AG04450 (cell line): ENCODE measurements at regions not wholly inside any gene's neighbourhood (a gene's known extent, or its start where the extent isn't known, plus 50 kb on each side); places are given as distances from the start of the nearest gene placed in this dataset.

ENCODE experiments used
- CTCF ChIA-PET: fragments of 300-600, 350-600 bp; formaldehyde crosslinking; extraction: SDS; loops from one replicate; lab custom pipeline; 2022; ENCODE audit warnings: antibody characterized with exemption, inconsistent platforms; lab: Charles Lee
- POLR2A ChIA-PET: fragments of 350-600 bp; formaldehyde crosslinking; extraction: SDS; loops from one replicate; lab custom pipeline; 2021; ENCODE audit warnings: antibody characterized with exemption, inconsistent platforms; lab: Yijun Ruan, JAX
- DNase-seq: peaks from one replicate; pipeline ENCODE4 v3.0.0-alpha.2; 2011; ENCODE audit warnings: low read depth, low spot score
- H3K27ac ChIP-seq: one replicate; pipeline ENCODE4 v1.5.1; 2012; ENCODE audit warnings: low read depth, low read length, control low read depth
- H3K27me3 ChIP-seq: one replicate; pipeline ENCODE4 v1.6.0; 2012; ENCODE audit warnings: low read length; ENCODE audit not compliant: control insufficient read depth, insufficient read depth
- H3K4me3 ChIP-seq: 2 replicates; pipeline ENCODE4 v1.5.1; 2011; ENCODE audit warnings: mild to moderate bottlenecking, low read depth, low read length, control low read depth
- H3K9me3 ChIP-seq: 2 replicates; pipeline ENCODE4 v1.5.1; 2012; ENCODE audit warnings: low read length; ENCODE audit not compliant: control insufficient read depth, insufficient read depth
- CTCF ChIP-seq: IDR thresholded peaks from 2 replicates; pipeline ENCODE4 v1.5.1; 2011; ENCODE audit warnings: low read depth, low read length, control low read depth, inconsistent platforms

- DNase-seq = no peak
- no peak for TF ChIP-seq CTCF
- POLR2A ChIA-PET = no interaction called here
- no peak overlapping the region for H3K4me3 ChIP-seq
- H3K27me3 ChIP-seq = no peaks in the 10 kb centered on the region
- H3K9me3 ChIP-seq = peaks cover 15% of the 10 kb centered on the region; the same call in 1 of the 2 replicates
- CTCF ChIA-PET = no interaction called here
- no peak overlapping the region for H3K27ac ChIP-seq
Observed at GRCh38 chr3:191813245-191813644, 352.3 kb downstream of the PYDC2 start.

- Histone ChIP-seq H3K9me3 (peaks cover 6% of the 10 kb centered on the region), H3K4me3 (no peak overlapping the region), H3K27ac (no peak overlapping the region), H3K27me3 (no peaks in the 10 kb centered on the region)
- DNase-seq = no peak
- ChIA-PET CTCF (no interaction called here), POLR2A (no interaction called here)
- TF ChIP-seq CTCF = no peak
Observed at GRCh38 chr3:191848818-191849217, 387.9 kb downstream of the PYDC2 start.

GRCh38 chr3:191859531-191859930 is 398.6 kb downstream of the PYDC2 start:
- ChIA-PET POLR2A (no interaction called here), CTCF (no interaction called here)
- no peak overlapping the region for H3K4me3 ChIP-seq
- DNase-seq = no peak
- no peak for TF ChIP-seq CTCF
- H3K27ac ChIP-seq = no peak overlapping the region
- peaks cover 6% of the 10 kb centered on the region; the same call in 1 of the 2 replicates for H3K9me3 ChIP-seq
- H3K27me3 ChIP-seq = no peaks in the 10 kb centered on the region

GRCh38 chr3:191869738-191870415 is 408.9 kb downstream of the PYDC2 start:
- H3K4me3 ChIP-seq = no peak overlapping the region
- H3K9me3 ChIP-seq = peaks cover 7% of the 10 kb centered on the region; the same call in 1 of the 2 replicates
- POLR2A ChIA-PET = no interaction called here
- no peaks in the 10 kb centered on the region for H3K27me3 ChIP-seq
- no peak for DNase-seq
- CTCF ChIA-PET = no interaction called here
- no peak overlapping the region for H3K27ac ChIP-seq
- no peak for TF ChIP-seq CTCF

- POLR2A ChIA-PET = no interaction called here
- no peak overlapping the region for H3K4me3 ChIP-seq
- no peak overlapping the region for H3K27ac ChIP-seq
- no peaks in the 10 kb centered on the region for H3K27me3 ChIP-seq
- no peak for DNase-seq
- peaks cover 13% of the 10 kb centered on the region for H3K9me3 ChIP-seq
- CTCF ChIA-PET = interaction anchor here (0.9 kb wide), 1 partner anchor 49 kb away, joined by 3 read pairs; no protein-coding TSS in a partner anchor
- TF ChIP-seq CTCF = no peak
Observed at GRCh38 chr3:191873736-191874135, 412.8 kb downstream of the PYDC2 start.
